Upper lobe of left lung (tissue), 6 donors: ENCODE measurements at regions not wholly inside any gene's neighbourhood (a gene's known extent, or its start where the extent isn't known, plus 50 kb on each side); places are given as distances from the start of the nearest gene placed in this dataset.

Experiments
- ATAC-seq, 2 donors: fragments of 200-7000 bp; cut with Tn5 transposase; one replicate each; pipeline ENCODE4 v1.9.1; 2022; ENCODE audit warnings: mild to moderate bottlenecking in 2 of 2, moderate library complexity in 2 of 2; ENCODE audit not compliant: low FRiP score in 2 of 2
- DNase-seq, 2 donors: peaks; one replicate each; pipeline ENCODE4 v3.0.0-alpha.2; 2019 to 2020
- H3K27ac ChIP-seq, 4 donors: fragments of 200-600 bp; sonication (generic); one replicate each; pipeline ENCODE4 v1.5.1; 2016 to 2019
- H3K27me3 ChIP-seq, 4 donors: fragments of 200-600 bp; sonication (generic); one replicate each; pipeline ENCODE4 v1.5.1; 2017 to 2019
- H3K36me3 ChIP-seq, 4 donors: fragments of 200-600 bp; sonication (generic); one replicate each; pipeline ENCODE4 v1.5.1; 2016 to 2019
- H3K4me1 ChIP-seq, 4 donors: fragments of 200-600 bp; sonication (generic); one replicate each; pipeline ENCODE4 v1.5.1; 2018 to 2019
- H3K4me3 ChIP-seq, 4 donors: fragments of 200-600 bp; sonication (generic); one replicate each; pipeline ENCODE4 v1.5.1; 2017 to 2019; ENCODE audit warnings: mild to moderate bottlenecking in 2 of 4, moderate library complexity in 1 of 4
- H3K9me3 ChIP-seq, 4 donors: fragments of 200-600 bp; sonication (generic); one replicate each; pipeline ENCODE4 v1.5.1; 2018 to 2019
- CTCF ChIP-seq, 6 experiments: fragments of 450-650 bp in 4 of 6; fragments of 200-600 bp in 2 of 6; sonication (generic) in 2 of 6; IDR thresholded peaks; one replicate each; pipeline ENCODE4 v1.5.1; 2016 to 2019; ENCODE audit warnings: antibody characterized with exemption in 6 of 6
- EP300 ChIP-seq, 4 donors: sonication (generic); formaldehyde crosslinking; IDR thresholded peaks; one replicate each; pipeline ENCODE4 v1.5.1; 2017; ENCODE audit warnings: antibody characterized with exemption in 4 of 4, control low read depth in 2 of 4
- POLR2A ChIP-seq, 4 donors: fragments of 450-650 bp; IDR thresholded peaks; one replicate each; pipeline ENCODE4 v1.5.1; 2016 to 2017; ENCODE audit warnings: antibody characterized with exemption in 4 of 4, mild to moderate bottlenecking in 2 of 4
- POLR2AphosphoS5 ChIP-seq, 2 donors: sonication (generic); formaldehyde crosslinking; IDR thresholded peaks; one replicate each; pipeline ENCODE4 v1.5.1; 2017; ENCODE audit warnings: antibody characterized with exemption in 2 of 2
- WGBS, 2 donors: methylation state at CpG; one replicate each; pipeline ENCODE4 v1.1.5; 2017 to 2018; 5-methylcytosine and 5-hydroxymethylcytosine counted together
- donor health status: DM: no; HTN: no; CAD: no; lungs with moderate emphysema.
- donor health status: DM: no; HTN: yes; CAD: no; lungs with severe emphysema.

- ATAC-seq: no peak
- no peak for DNase-seq
- no peaks in the 10 kb centered on the region for H3K9me3 ChIP-seq
- no peak overlapping the region for H3K4me3 ChIP-seq
- no peaks in the 10 kb centered on the region for H3K36me3 ChIP-seq
- no peak overlapping the region for H3K27ac ChIP-seq
- TF ChIP-seq CTCF (IDR thresholded peaks at IDR 0.05) (no peak), EP300 (IDR thresholded peaks at IDR 0.05) (no peak), POLR2A (IDR thresholded peaks at IDR 0.05) (no peak), POLR2AphosphoS5 (IDR thresholded peaks at IDR 0.05) (no peak)
- WGBS, 2 donors: 70 to 72% methylated on average over 4 of the region's 4 CpGs
- H3K27me3 ChIP-seq: no peaks in the 10 kb centered on the region
- H3K4me1 ChIP-seq: peaks cover 0 to 4% (median under 1%) of the 10 kb centered on the region in 4 donors
Measured at GRCh38 chr2:60370814-60371213, 182.6 kb downstream of the BCL11A start.

GRCh38 chr2:60368456-60368855 is 185.0 kb downstream of the BCL11A start:
- no peak overlapping the region for H3K4me3 ChIP-seq
- no peak for TF ChIP-seq EP300 (IDR thresholded peaks at IDR 0.05)
- ATAC-seq (no peak), DNase-seq (no peak)
- H3K9me3 ChIP-seq: no peaks in the 10 kb centered on the region
- WGBS, 2 donors: 77 to 79% methylated on average over 2 of the region's 2 CpGs
- H3K36me3 ChIP-seq: no peaks in the 10 kb centered on the region
- H3K4me1 ChIP-seq: peaks cover 0 to 10% (median 3%) of the 10 kb centered on the region in 4 donors
- no peak overlapping the region for H3K27ac ChIP-seq
- H3K27me3 ChIP-seq: no peaks in the 10 kb centered on the region

GRCh38 chr2:60366135-60366712 is 187.2 kb downstream of the BCL11A start:
- no peak for TF ChIP-seq CTCF (IDR thresholded peaks at IDR 0.05)
- no peak for TF ChIP-seq EP300 (IDR thresholded peaks at IDR 0.05)
- TF ChIP-seq POLR2A (IDR thresholded peaks at IDR 0.05): no peak
- no peak for TF ChIP-seq POLR2AphosphoS5 (IDR thresholded peaks at IDR 0.05)
- H3K4me3 ChIP-seq: no peak overlapping the region
- no peaks in the 10 kb centered on the region for H3K27me3 ChIP-seq
- DNase-seq (peak in 1 of 2 donors; percentile 49), ATAC-seq (peak in 1 of 2 donors; percentile 24)
- H3K36me3 ChIP-seq: no peaks in the 10 kb centered on the region
- no peaks in the 10 kb centered on the region for H3K9me3 ChIP-seq
- 49 to 54% methylated on average over 4 of the region's 4 CpGs for WGBS, 2 donors
- H3K4me1 ChIP-seq: peaks cover 0 to 10% (median 3%) of the 10 kb centered on the region in 4 donors
- no peak overlapping the region for H3K27ac ChIP-seq

- no peaks in the 10 kb centered on the region for H3K27me3 ChIP-seq
- WGBS, 2 donors: 65 to 66% methylated on average over 5 of the region's 5 CpGs
- no peak overlapping the region for H3K27ac ChIP-seq
- ATAC-seq (no peak), DNase-seq (no peak)
- H3K9me3 ChIP-seq: no peaks in the 10 kb centered on the region
- peaks cover 0 to 10% (median 3%) of the 10 kb centered on the region in 4 donors for H3K4me1 ChIP-seq
- H3K4me3 ChIP-seq: no peak overlapping the region
- no peak for TF ChIP-seq POLR2AphosphoS5 (IDR thresholded peaks at IDR 0.05)
- no peak for TF ChIP-seq CTCF (IDR thresholded peaks at IDR 0.05)
- TF ChIP-seq EP300 (IDR thresholded peaks at IDR 0.05): no peak
- no peak for TF ChIP-seq POLR2A (IDR thresholded peaks at IDR 0.05)
- no peaks in the 10 kb centered on the region for H3K36me3 ChIP-seq
Measured at GRCh38 chr2:60365556-60365955, 187.9 kb downstream of the BCL11A start.

- 75 to 81% methylated on average over 5 to 9 of the region's 9 CpGs for WGBS, 2 donors
Measured at GRCh38 chr2:60364491-60364890, 189.0 kb downstream of the BCL11A start.

More at GRCh38 chr2:60364491-60364890, 189.0 kb downstream of the BCL11A start:
- DNase-seq (no peak), ATAC-seq (no peak)
- Histone ChIP-seq H3K27ac (no peak overlapping the region), H3K9me3 (no peaks in the 10 kb centered on the region), H3K27me3 (no peaks in the 10 kb centered on the region), H3K4me3 (no peak overlapping the region), H3K4me1 (peaks cover 0 to 10% (median 3%) of the 10 kb centered on the region in 4 donors), H3K36me3 (no peaks in the 10 kb centered on the region)
- TF ChIP-seq POLR2A (IDR thresholded peaks at IDR 0.05) (no peak), POLR2AphosphoS5 (IDR thresholded peaks at IDR 0.05) (no peak), CTCF (IDR thresholded peaks at IDR 0.05) (no peak), EP300 (IDR thresholded peaks at IDR 0.05) (no peak)
